Naive thymus-derived CD4-positive, alpha-beta T cell (primary cell): ENCODE measurements at regions not wholly inside any gene's neighbourhood (a gene's known extent, or its start where the extent isn't known, plus 50 kb on each side); places are given as distances from the start of the nearest gene placed in this dataset.

Experiments used
- ATAC-seq: fragments of 150-1000 bp; cut with Tn5 transposase; 2 replicates; pipeline ENCODE4 v1.10.0; 2021; ENCODE audit warnings: mild to moderate bottlenecking, moderate library complexity
- CTCF ChIA-PET: fragments of 350-600 bp; sonication (Branson Sonifier 250); formaldehyde crosslinking; loops from one replicate; lab custom pipeline; 2021; ENCODE audit warnings: antibody characterized with exemption; lab: Charles Lee
- POLR2A ChIA-PET: fragments of 350-600 bp; sonication (Branson Sonifier 250); formaldehyde crosslinking; loops from one replicate; lab custom pipeline; 2021; ENCODE audit warnings: antibody characterized with exemption, inconsistent platforms; lab: Charles Lee
- DNase-seq, 9 donors: peaks; one replicate each; pipeline versions ENCODE4 v3.0.0 to v3.0.0-alpha.2; 2020 to 2022; ENCODE audit warnings: mixed read lengths in 1 of 9
- H3K27ac ChIP-seq: one replicate; pipeline ENCODE4 v1.7.0; 2013; ENCODE audit warnings: mild to moderate bottlenecking, low read depth, low read length, moderate library complexity
- H3K27me3 ChIP-seq, 2 donors: one replicate each; pipeline ENCODE4 v1.7.0; 2013; ENCODE audit warnings: low read length in 2 of 2, mild to moderate bottlenecking in 2 of 2, moderate library complexity in 2 of 2; ENCODE audit not compliant: control insufficient read depth in 2 of 2, insufficient read depth in 2 of 2
- H3K36me3 ChIP-seq, 3 experiments: 1 replicate in 2 of 3; 2 replicates in 1 of 3; pipeline ENCODE4 v1.7.0; 2013; ENCODE audit warnings: low read length in 3 of 3, mild to moderate bottlenecking in 3 of 3, moderate library complexity in 1 of 3; ENCODE audit not compliant: insufficient read depth in 3 of 3, control insufficient read depth in 2 of 3
- H3K4me1 ChIP-seq, 2 donors: one replicate each; pipeline ENCODE4 v1.7.0; 2013; ENCODE audit warnings: low read length in 2 of 2, mild to moderate bottlenecking in 2 of 2, moderate library complexity in 1 of 2; ENCODE audit not compliant: control insufficient read depth in 2 of 2, insufficient read depth in 2 of 2
- H3K4me3 ChIP-seq: 2 replicates; pipeline ENCODE4 v1.7.0; 2013; ENCODE audit warnings: mild to moderate bottlenecking, low read length
- H3K9me3 ChIP-seq, 3 experiments: 1 replicate in 2 of 3; 2 replicates in 1 of 3; pipeline ENCODE4 v1.7.0; 2013; ENCODE audit warnings: low read length in 3 of 3; ENCODE audit not compliant: control insufficient read depth in 2 of 3
- H3K27ac Mint-ChIP-seq, 9 donors: one replicate each; pipeline ENCODE4 v1.8.0; 2020 to 2022; ENCODE audit warnings: mixed read lengths in 9 of 9, mild to moderate bottlenecking in 8 of 9, moderate library complexity in 5 of 9, inconsistent platforms in 2 of 9
- H3K27me3 Mint-ChIP-seq, 5 donors: one replicate each; pipeline ENCODE4 v1.8.0; 2021 to 2022; ENCODE audit warnings: mixed read lengths in 5 of 5, mild to moderate bottlenecking in 1 of 5
- H3K36me3 Mint-ChIP-seq, 5 donors: one replicate each; pipeline ENCODE4 v1.8.0; 2020 to 2022; ENCODE audit warnings: mixed read lengths in 5 of 5, mild to moderate bottlenecking in 3 of 5, inconsistent platforms in 1 of 5
- H3K4me1 Mint-ChIP-seq, 7 donors: one replicate each; pipeline ENCODE4 v1.8.0; 2020 to 2022; ENCODE audit warnings: mixed read lengths in 7 of 7, mild to moderate bottlenecking in 3 of 7, inconsistent platforms in 1 of 7
- H3K4me3 Mint-ChIP-seq, 10 donors: one replicate each; pipeline ENCODE4 v1.8.0; 2020 to 2022; ENCODE audit warnings: mild to moderate bottlenecking in 10 of 10, mixed read lengths in 10 of 10, moderate library complexity in 6 of 10, inconsistent platforms in 2 of 10
- H3K9me3 Mint-ChIP-seq, 11 donors: one replicate each; pipeline ENCODE4 v1.8.0; 2020 to 2022; ENCODE audit warnings: mixed read lengths in 11 of 11, mild to moderate bottlenecking in 4 of 11, inconsistent platforms in 1 of 11, moderate library complexity in 1 of 11
- intact Hi-C, 2 donors: fragments of 100-400 bp; cut with micrococcal nuclease; formaldehyde crosslinking; loops; one replicate each; pipeline ENCODE4 v1.15.1; 2023

DNA sequence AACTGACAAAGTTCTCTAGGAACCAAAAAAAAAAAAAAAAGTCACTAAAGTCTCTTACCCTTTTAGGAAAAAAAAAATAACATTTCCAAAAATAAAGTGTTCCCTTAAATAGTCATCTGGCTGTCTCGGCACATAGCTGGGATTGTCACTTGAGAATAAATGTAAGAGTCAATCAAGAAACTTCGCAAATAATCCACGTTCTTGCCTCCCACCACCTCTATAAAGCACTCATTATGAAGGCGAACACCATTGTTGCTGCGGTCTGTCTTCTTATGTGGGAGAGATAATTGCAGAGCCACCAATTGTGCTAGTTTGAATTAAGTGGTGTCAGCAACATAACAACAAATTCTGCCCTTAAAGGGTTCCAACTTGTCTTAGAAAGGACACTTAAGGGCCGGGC, 163.7 kb downstream of the FBXO15 start:
- no peak overlapping the region for H3K27ac Mint-ChIP-seq
- Histone ChIP-seq H3K9me3 (no peaks in the 10 kb centered on the region), H3K4me3 (no peak overlapping the region), H3K4me1 (no peaks in the 10 kb centered on the region), H3K27ac (no peak overlapping the region), H3K27me3 (no peaks in the 10 kb centered on the region), H3K36me3 (no peaks in the 10 kb centered on the region)
- POLR2A ChIA-PET, result no interaction called here
- H3K4me1 Mint-ChIP-seq, result no peaks in the 10 kb centered on the region
- H3K4me3 Mint-ChIP-seq, result no peak overlapping the region
- H3K36me3 Mint-ChIP-seq, result peaks cover 0 to 6% (median 0%) of the 10 kb centered on the region in 5 donors
- no peak for DNase-seq
- no peak for ATAC-seq
- intact Hi-C loops, result no loop called here
- H3K27me3 Mint-ChIP-seq, result peaks cover 0 to 6% (median 5%) of the 10 kb centered on the region in 5 donors
- CTCF ChIA-PET, result no interaction called here
- peaks cover 0 to 11% (median 5%) of the 10 kb centered on the region in 11 donors for H3K9me3 Mint-ChIP-seq

DNA sequence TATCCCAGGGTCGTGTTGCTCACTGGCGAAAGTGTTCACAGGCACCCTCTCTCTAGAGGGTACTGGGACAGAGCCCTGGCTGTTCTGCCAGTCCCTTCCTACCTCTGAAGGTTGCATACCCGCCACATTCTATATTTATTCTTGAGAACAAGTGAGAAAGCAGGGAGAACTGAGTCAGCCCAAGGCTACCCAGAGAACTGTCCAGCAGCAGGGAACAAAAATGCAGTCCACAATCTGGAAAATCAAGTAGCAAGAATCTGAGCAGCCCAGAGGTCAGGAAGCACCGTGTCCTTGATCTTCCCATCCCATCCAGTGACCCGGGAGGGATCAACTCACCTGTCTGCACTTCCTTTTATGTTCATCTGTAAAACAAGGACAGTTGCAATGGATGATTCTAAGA, 164.1 kb downstream of the FBXO15 start:
- H3K4me1 ChIP-seq, result no peaks in the 10 kb centered on the region
- H3K36me3 Mint-ChIP-seq, result peaks cover 0 to 6% (median 0%) of the 10 kb centered on the region in 5 donors
- H3K9me3 ChIP-seq, result no peaks in the 10 kb centered on the region
- H3K27me3 Mint-ChIP-seq, result peaks cover 0 to 8% (median 5%) of the 10 kb centered on the region in 5 donors
- intact Hi-C loops, result no loop called here
- H3K27me3 ChIP-seq, result no peaks in the 10 kb centered on the region
- CTCF ChIA-PET, result no interaction called here
- no peak overlapping the region for H3K27ac ChIP-seq
- H3K4me3 Mint-ChIP-seq, result no peak overlapping the region
- H3K4me3 ChIP-seq, result no peak overlapping the region
- H3K36me3 ChIP-seq, result no peaks in the 10 kb centered on the region
- ATAC-seq, result no peak
- no peaks in the 10 kb centered on the region for H3K4me1 Mint-ChIP-seq
- POLR2A ChIA-PET, result no interaction called here
- peaks cover 0 to 11% (median 5%) of the 10 kb centered on the region in 11 donors for H3K9me3 Mint-ChIP-seq
- no peak overlapping the region for H3K27ac Mint-ChIP-seq
- no peak for DNase-seq

DNA sequence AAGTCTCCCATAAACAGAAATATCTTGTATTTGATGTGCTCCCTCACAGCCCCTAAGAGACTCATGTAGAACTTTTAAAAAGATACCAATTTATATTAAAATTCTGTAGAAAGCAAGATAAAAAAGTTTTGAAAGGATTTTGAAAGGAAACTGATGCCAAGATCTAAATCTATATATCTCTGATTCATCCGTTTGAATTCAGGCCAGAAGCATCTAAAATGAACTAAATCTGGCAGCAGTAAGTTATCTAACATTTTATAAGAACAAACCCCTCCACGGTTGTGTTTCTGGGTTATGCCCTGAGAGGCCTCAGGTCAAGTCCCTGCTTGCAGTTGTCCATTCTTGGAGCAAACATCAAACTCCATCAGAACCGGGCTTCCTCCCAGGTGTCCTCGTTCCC, 165.8 kb downstream of the FBXO15 start:
- H3K9me3 Mint-ChIP-seq, result peaks cover 0 to 3% (median 0%) of the 10 kb centered on the region in 11 donors
- H3K4me1 ChIP-seq, result no peaks in the 10 kb centered on the region

DNA sequence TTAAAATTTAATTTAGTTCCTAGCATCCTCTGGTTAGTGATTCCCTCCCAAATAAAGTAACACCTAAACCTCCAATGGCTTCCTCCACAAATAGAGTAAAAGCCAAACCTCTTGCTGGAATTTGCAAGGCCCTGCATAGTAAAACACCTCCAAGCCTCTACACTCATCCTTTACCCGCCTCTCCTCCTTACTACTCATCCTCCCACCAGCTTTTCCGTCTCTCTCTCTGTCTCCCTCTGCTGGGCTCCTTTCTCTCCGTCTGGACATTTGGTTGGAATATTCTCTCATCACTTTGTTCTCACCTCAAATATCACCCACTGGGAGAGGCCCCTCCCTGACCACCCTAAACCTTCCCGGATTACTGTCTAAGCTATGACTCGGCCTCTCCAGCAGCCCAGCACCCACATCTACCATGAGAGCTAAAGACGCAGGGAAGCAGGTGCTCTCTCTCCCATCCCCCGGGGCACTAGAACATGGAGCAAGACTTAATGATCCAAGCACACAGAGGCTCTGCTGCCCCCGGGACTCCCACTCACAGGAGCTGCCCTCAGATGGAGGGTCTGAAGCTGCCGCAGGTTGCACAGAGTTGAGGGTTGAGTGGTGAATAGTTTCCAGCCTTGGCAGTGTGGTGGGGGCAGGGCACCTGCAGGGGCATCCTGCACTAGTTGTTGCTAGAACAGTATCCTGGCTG, 167.2 kb downstream of the FBXO15 start:
- no peak overlapping the region for H3K4me3 Mint-ChIP-seq
- no peaks in the 10 kb centered on the region for H3K36me3 ChIP-seq
- DNase-seq, result no peak
- H3K36me3 Mint-ChIP-seq, result no peaks in the 10 kb centered on the region
- ChIA-PET POLR2A (no interaction called here), CTCF (no interaction called here)
- no peaks in the 10 kb centered on the region for H3K4me1 ChIP-seq
- no peak overlapping the region for H3K27ac ChIP-seq
- no peak overlapping the region for H3K27ac Mint-ChIP-seq
- intact Hi-C loops, result no loop called here
- peaks cover 0 to 2% (median 0%) of the 10 kb centered on the region in 11 donors for H3K9me3 Mint-ChIP-seq
- no peak overlapping the region for H3K4me3 ChIP-seq
- H3K27me3 ChIP-seq, result no peaks in the 10 kb centered on the region
- peaks cover 0 to 4% (median 0%) of the 10 kb centered on the region in 7 donors for H3K4me1 Mint-ChIP-seq
- no peaks in the 10 kb centered on the region for H3K9me3 ChIP-seq
- peaks cover 0 to 12% (median 5%) of the 10 kb centered on the region in 5 donors for H3K27me3 Mint-ChIP-seq
- ATAC-seq, result no peak

More for the DNA sequence above, 165.8 kb downstream of the FBXO15 start:
- H3K4me3 Mint-ChIP-seq, result no peak overlapping the region
- Histone ChIP-seq H3K4me3 (no peak overlapping the region), H3K36me3 (no peaks in the 10 kb centered on the region), H3K27ac (no peak overlapping the region), H3K9me3 (no peaks in the 10 kb centered on the region), H3K27me3 (no peaks in the 10 kb centered on the region)
- intact Hi-C loops, result no loop called here
- no peaks in the 10 kb centered on the region for H3K4me1 Mint-ChIP-seq
- CTCF ChIA-PET, result no interaction called here
- H3K36me3 Mint-ChIP-seq, result no peaks in the 10 kb centered on the region
- DNase-seq (no peak), ATAC-seq (no peak)
- POLR2A ChIA-PET, result no interaction called here
- H3K27ac Mint-ChIP-seq, result no peak overlapping the region
- H3K27me3 Mint-ChIP-seq, result peaks cover 0 to 12% (median 5%) of the 10 kb centered on the region in 5 donors

DNA sequence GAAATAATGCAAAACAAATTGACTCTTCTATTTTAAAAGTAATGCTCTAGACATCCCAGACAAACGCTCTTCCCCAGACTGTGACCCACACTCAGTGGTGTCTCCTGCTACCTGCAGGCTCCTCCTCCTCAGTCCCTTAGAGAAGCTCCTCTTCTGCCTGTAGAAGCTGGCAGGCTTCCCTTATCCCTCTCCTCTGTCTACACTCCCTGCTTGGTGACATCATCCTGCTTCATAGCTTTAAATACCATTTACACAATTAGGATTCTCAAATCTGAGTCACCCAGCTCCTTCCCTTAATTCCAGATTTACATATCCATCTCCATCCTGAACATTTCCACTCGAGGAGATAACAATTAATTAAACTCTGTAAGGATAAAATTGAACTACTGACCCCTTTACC, 167.9 kb downstream of the FBXO15 start:
- DNase-seq (no peak), ATAC-seq (no peak)
- no peak overlapping the region for H3K27ac ChIP-seq
- Mint-ChIP-seq H3K4me3 (no peak overlapping the region), H3K36me3 (no peaks in the 10 kb centered on the region), H3K9me3 (peaks cover 0 to 2% (median 0%) of the 10 kb centered on the region in 11 donors), H3K27ac (no peak overlapping the region), H3K27me3 (peaks cover 0 to 16% (median 5%) of the 10 kb centered on the region in 5 donors), H3K4me1 (peaks cover 4 to 11% (median 6%) of the 10 kb centered on the region in 7 donors)
- H3K9me3 ChIP-seq, result no peaks in the 10 kb centered on the region
- ChIA-PET CTCF (no interaction called here), POLR2A (no interaction called here)
- H3K36me3 ChIP-seq, result no peaks in the 10 kb centered on the region
- H3K4me3 ChIP-seq, result no peak overlapping the region
- intact Hi-C loops, result no loop called here
- H3K27me3 ChIP-seq, result no peaks in the 10 kb centered on the region
- H3K4me1 ChIP-seq, result no peaks in the 10 kb centered on the region

DNA sequence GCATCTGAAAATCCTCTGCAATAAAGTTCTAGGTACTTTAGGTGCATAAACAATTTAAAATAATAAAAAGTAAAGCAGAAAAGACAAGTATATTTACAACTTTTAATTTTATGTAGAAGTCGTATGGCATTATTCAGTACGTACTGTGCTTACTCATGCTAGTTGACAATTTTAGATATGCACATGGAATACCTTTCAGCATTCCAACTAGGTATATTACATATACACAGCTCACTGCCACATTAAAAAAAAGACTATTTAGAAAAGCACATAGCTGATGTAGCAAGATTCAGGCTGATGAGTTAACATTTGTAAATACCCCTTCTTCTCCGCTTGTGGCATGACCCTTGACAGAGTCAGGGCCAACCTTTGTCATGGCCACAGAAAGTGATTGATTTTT, 171.2 kb downstream of the FBXO15 start:
- peaks cover 4 to 16% (median 10%) of the 10 kb centered on the region in 7 donors for H3K4me1 Mint-ChIP-seq
- ChIA-PET CTCF (no interaction called here), POLR2A (no interaction called here)
- no peaks in the 10 kb centered on the region for H3K4me1 ChIP-seq
- no peaks in the 10 kb centered on the region for H3K9me3 ChIP-seq
- DNase-seq (no peak), ATAC-seq (no peak)
- no peak overlapping the region for H3K27ac Mint-ChIP-seq
- peaks cover 0 to 40% (median 21%) of the 10 kb centered on the region in 5 donors for H3K27me3 Mint-ChIP-seq
- peaks cover 0 to 1% (median 0%) of the 10 kb centered on the region in 11 donors for H3K9me3 Mint-ChIP-seq
- no peaks in the 10 kb centered on the region for H3K36me3 Mint-ChIP-seq
- no peak overlapping the region for H3K27ac ChIP-seq
- intact Hi-C loops, result no loop called here
- no peak overlapping the region for H3K4me3 ChIP-seq
- H3K4me3 Mint-ChIP-seq, result no peak overlapping the region
- H3K27me3 ChIP-seq, result no peaks in the 10 kb centered on the region
- H3K36me3 ChIP-seq, result no peaks in the 10 kb centered on the region

DNA sequence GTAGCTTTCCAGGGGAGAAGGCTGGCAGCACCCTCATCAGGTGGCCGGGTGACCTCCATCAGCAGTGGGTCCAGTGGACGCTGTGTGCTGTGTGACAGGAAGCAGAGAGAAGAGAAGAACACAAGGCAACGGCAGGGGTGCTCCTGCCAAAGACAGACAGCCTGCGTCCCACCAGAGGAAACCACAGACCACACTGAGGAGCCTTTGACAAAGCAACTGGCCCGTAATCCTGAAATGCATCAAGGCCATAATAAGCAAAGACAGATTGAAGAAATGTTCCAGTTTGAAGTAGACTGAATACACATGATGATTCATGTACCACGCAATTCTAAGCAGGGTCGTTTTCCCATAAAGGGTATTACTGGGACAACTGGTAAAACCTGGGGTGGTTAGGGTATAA, 172.4 kb downstream of the FBXO15 start:
- Histone ChIP-seq H3K27me3 (no peaks in the 10 kb centered on the region), H3K9me3 (no peaks in the 10 kb centered on the region), H3K4me3 (no peak overlapping the region), H3K36me3 (no peaks in the 10 kb centered on the region), H3K27ac (no peak overlapping the region), H3K4me1 (no peaks in the 10 kb centered on the region)
- Mint-ChIP-seq H3K36me3 (no peaks in the 10 kb centered on the region), H3K4me1 (peaks cover 4 to 16% (median 10%) of the 10 kb centered on the region in 7 donors), H3K4me3 (peak overlapping the region in 1 of 10 donors; percentile 48), H3K9me3 (no peaks in the 10 kb centered on the region), H3K27ac (peak overlapping the region in 1 of 9 donors; percentile 34), H3K27me3 (peaks cover 0 to 35% (median 20%) of the 10 kb centered on the region in 5 donors)
- ATAC-seq (no peak), DNase-seq (peak in 2 of 9 donors; percentile 1 to 26)
- POLR2A ChIA-PET, result no interaction called here
- CTCF ChIA-PET, result no interaction called here
- intact Hi-C loops, result no loop called here
